ENCODE measurements at regions not wholly inside any gene's neighbourhood (a gene's known extent, or its start where the extent isn't known, plus 50 kb on each side); places are given as distances from the start of the nearest gene placed in this dataset.

GRCh38 chr6:125489579-125490285 lies 188.0 kb upstream of the HDDC2 start:
- no peak for DNase-seq (ENCODE audit: low read depth)

- DNase-seq (ENCODE audit: low read depth): no peak
Measured at GRCh38 chr6:125491860-125492618, 190.3 kb upstream of the HDDC2 start.

GRCh38 chr6:125498606-125499005 lies 196.8 kb upstream of the HDDC2 start:
- DNase-seq (ENCODE audit: low read depth): no peak

GRCh38 chr6:125499535-125499934 lies 197.8 kb upstream of the HDDC2 start:
- no peak for DNase-seq (ENCODE audit: low read depth)

- DNase-seq (ENCODE audit: low read depth): no peak
Measured at GRCh38 chr6:125503181-125503580, 201.4 kb upstream of the HDDC2 start.

GRCh38 chr6:125507987-125508655 lies 206.4 kb upstream of the HDDC2 start:
- DNase-seq (ENCODE audit: low read depth): peak; percentile 40

GRCh38 chr6:125508793-125509192 lies 207.0 kb upstream of the HDDC2 start:
- no peak for DNase-seq (ENCODE audit: low read depth)

GRCh38 chr6:125509477-125509876 lies 207.7 kb upstream of the HDDC2 start:
- DNase-seq (ENCODE audit: low read depth): peak; percentile 49

GRCh38 chr6:125510405-125510804 lies 208.6 kb upstream of the HDDC2 start:
- DNase-seq (ENCODE audit: low read depth): no peak

- peak; percentile 32 for DNase-seq (ENCODE audit: low read depth)
Measured at GRCh38 chr6:125511809-125512396, 210.1 kb upstream of the HDDC2 start.

- no peak for DNase-seq (ENCODE audit: low read depth)
Measured at GRCh38 chr6:125512621-125513020, 210.9 kb upstream of the HDDC2 start.

- DNase-seq (ENCODE audit: low read depth): no peak
Measured at GRCh38 chr6:125513978-125514377, 212.2 kb upstream of the HDDC2 start.

- no peak for DNase-seq (ENCODE audit: low read depth)
Measured at GRCh38 chr6:125516644-125517043, 214.9 kb upstream of the HDDC2 start.

GRCh38 chr6:125519367-125519766 lies 217.6 kb upstream of the HDDC2 start:
- no peak for DNase-seq (ENCODE audit: low read depth)

- DNase-seq (ENCODE audit: low read depth): no peak
Measured at GRCh38 chr6:125524356-125524755, 222.6 kb upstream of the HDDC2 start.

GRCh38 chr6:125526007-125526720 lies 223.3 kb upstream of the HEY2 start:
- no peak for DNase-seq (ENCODE audit: low read depth)

GRCh38 chr6:125528621-125529041 lies 220.8 kb upstream of the HEY2 start:
- DNase-seq (ENCODE audit: low read depth): no peak

GRCh38 chr6:125529061-125529460 lies 220.4 kb upstream of the HEY2 start:
- DNase-seq (ENCODE audit: low read depth): no peak

GRCh38 chr6:125533710-125534397 lies 215.6 kb upstream of the HEY2 start:
- DNase-seq (ENCODE audit: low read depth): no peak

GRCh38 chr6:125534430-125535263 lies 214.8 kb upstream of the HEY2 start:
- DNase-seq (ENCODE audit: low read depth): no peak

Measured in myocyte (in vitro differentiated cells).